Panc1 (cell line): ENCODE measurements at regions not wholly inside any gene's neighbourhood (a gene's known extent, or its start where the extent isn't known, plus 50 kb on each side); places are given as distances from the start of the nearest gene placed in this dataset.

ENCODE experiments used
- ATAC-seq: fragments of 200-7000 bp; cut with Tn5 transposase; 2 replicates; pipeline ENCODE4 v1.9.1; 2020; ENCODE audit warnings: mild to moderate bottlenecking, moderate library complexity
- BruUV-seq: library from RNA; stranded (reverse); fragments of 400-500 nt; replicated peaks from 2 replicates; lab custom pipeline; 2021; lab: Mats Ljungman, UMichigan
- CTCF ChIA-PET: fragments of 300-600 bp; sonication (Branson Sonifier 250); formaldehyde crosslinking; loops from one replicate; lab custom pipeline; 2022; ENCODE audit warnings: antibody characterized with exemption; lab: Charles Lee
- POLR2A ChIA-PET: fragments of 300-600 bp; sonication (Branson Sonifier 250); formaldehyde crosslinking; loops from one replicate; lab custom pipeline; 2022; ENCODE audit warnings: antibody characterized with exemption; lab: Charles Lee
- DNase-seq: peaks from one replicate; pipeline ENCODE4 v3.0.0-alpha.2; 2010; ENCODE audit warnings: low read depth, low spot score
- H3K27ac ChIP-seq: 2 replicates; pipeline ENCODE4 v1.5.1; 2011; ENCODE audit warnings: mild to moderate bottlenecking, low read length, inconsistent platforms
- H3K27me3 ChIP-seq: fragments of 200-500 bp; sonication (Bioruptor generic); 2 replicates; pipeline ENCODE4 v1.6.0; 2014; ENCODE audit warnings: low read length, inconsistent platforms; ENCODE audit not compliant: control insufficient read depth, insufficient read depth
- H3K36me3 ChIP-seq: fragments of 200-500 bp; sonication (Bioruptor generic); 2 replicates; pipeline ENCODE4 v1.5.1; 2014; ENCODE audit warnings: inconsistent platforms, mild to moderate bottlenecking, low read length, moderate library complexity; ENCODE audit not compliant: control insufficient read depth, insufficient read depth
- H3K4me1 ChIP-seq: 2 replicates; pipeline ENCODE4 v1.5.1; 2011; ENCODE audit warnings: inconsistent platforms, mild to moderate bottlenecking, low read length, moderate library complexity; ENCODE audit not compliant: control insufficient read depth, insufficient read depth
- H3K4me3 ChIP-seq, 2 experiments: 2 replicates each; pipeline ENCODE4 v1.5.1; 2011 to 2012; ENCODE audit warnings: low read depth in 2 of 2, low read length in 2 of 2, mild to moderate bottlenecking in 2 of 2, inconsistent platforms in 1 of 2, moderate library complexity in 1 of 2
- H3K9me3 ChIP-seq: fragments of 200-500 bp; sonication (Bioruptor generic); 2 replicates; pipeline ENCODE4 v1.5.1; 2014; ENCODE audit warnings: low read depth, mild to moderate bottlenecking, inconsistent platforms, low read length, moderate library complexity; ENCODE audit not compliant: control insufficient read depth, insufficient read depth
- POLR2AphosphoS5 ChIP-seq: IDR thresholded peaks from 2 replicates; pipeline ENCODE4 v1.6.1; 2012; ENCODE audit warnings: mild to moderate bottlenecking, low read depth, low read length, moderate library complexity
- SIN3A ChIP-seq: IDR thresholded peaks from 2 replicates; pipeline ENCODE4 v1.6.1; 2012; ENCODE audit warnings: low read depth, mild to moderate bottlenecking, low read length, moderate library complexity, borderline replicate concordance; ENCODE audit not compliant: insufficient read depth
- TCF7L2 ChIP-seq: IDR thresholded peaks from 2 replicates; pipeline ENCODE4 v1.6.1; 2011; ENCODE audit warnings: mild to moderate bottlenecking, low read depth, low read length, inconsistent platforms
- in situ Hi-C: cut with HindIII; loops from 2 replicates; pipeline ENCODE4 v1.10.0; 2016; ENCODE audit warnings: low sequenced_read_pairs, low pct_unique_long_range_greater_than_20kb
- intact Hi-C: fragments of 100-400 bp; cut with micrococcal nuclease; formaldehyde crosslinking; loops from one replicate; pipeline ENCODE4 v1.10.0; 2022; ENCODE audit not compliant: unreplicated experiment
- TF ChIP-seq, protein P1 (sequence below), 2 experiments: IDR thresholded peaks; 2 replicates each; pipeline ENCODE4 v1.6.1; 2011 to 2012; ENCODE audit warnings: low read depth in 2 of 2, control low read depth in 1 of 2, low read length in 1 of 2, mild to moderate bottlenecking in 1 of 2, moderate library complexity in 1 of 2; ENCODE audit not compliant: insufficient read depth in 1 of 2
- TF ChIP-seq, protein P2 (sequence below): fragments of 450-650 bp; IDR thresholded peaks from 2 replicates; pipeline ENCODE4 v1.5.1; 2017; ENCODE audit warnings: mild to moderate bottlenecking

GRCh38 chr2:52732849-52733395, 1034.7 kb upstream of the CHAC2 start:
- in situ Hi-C loops: no loop called here
- BruUV-seq: no TSS peak
- CTCF ChIA-PET: no interaction called here
- ATAC-seq (no peak), DNase-seq (no peak)
- TF ChIP-seq, protein P1, sequence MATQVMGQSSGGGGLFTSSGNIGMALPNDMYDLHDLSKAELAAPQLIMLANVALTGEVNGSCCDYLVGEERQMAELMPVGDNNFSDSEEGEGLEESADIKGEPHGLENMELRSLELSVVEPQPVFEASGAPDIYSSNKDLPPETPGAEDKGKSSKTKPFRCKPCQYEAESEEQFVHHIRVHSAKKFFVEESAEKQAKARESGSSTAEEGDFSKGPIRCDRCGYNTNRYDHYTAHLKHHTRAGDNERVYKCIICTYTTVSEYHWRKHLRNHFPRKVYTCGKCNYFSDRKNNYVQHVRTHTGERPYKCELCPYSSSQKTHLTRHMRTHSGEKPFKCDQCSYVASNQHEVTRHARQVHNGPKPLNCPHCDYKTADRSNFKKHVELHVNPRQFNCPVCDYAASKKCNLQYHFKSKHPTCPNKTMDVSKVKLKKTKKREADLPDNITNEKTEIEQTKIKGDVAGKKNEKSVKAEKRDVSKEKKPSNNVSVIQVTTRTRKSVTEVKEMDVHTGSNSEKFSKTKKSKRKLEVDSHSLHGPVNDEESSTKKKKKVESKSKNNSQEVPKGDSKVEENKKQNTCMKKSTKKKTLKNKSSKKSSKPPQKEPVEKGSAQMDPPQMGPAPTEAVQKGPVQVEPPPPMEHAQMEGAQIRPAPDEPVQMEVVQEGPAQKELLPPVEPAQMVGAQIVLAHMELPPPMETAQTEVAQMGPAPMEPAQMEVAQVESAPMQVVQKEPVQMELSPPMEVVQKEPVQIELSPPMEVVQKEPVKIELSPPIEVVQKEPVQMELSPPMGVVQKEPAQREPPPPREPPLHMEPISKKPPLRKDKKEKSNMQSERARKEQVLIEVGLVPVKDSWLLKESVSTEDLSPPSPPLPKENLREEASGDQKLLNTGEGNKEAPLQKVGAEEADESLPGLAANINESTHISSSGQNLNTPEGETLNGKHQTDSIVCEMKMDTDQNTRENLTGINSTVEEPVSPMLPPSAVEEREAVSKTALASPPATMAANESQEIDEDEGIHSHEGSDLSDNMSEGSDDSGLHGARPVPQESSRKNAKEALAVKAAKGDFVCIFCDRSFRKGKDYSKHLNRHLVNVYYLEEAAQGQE (IDR thresholded peaks at IDR 0.05; ENCODE audit: insufficient read depth in 1 of 2, low read depth in 2 of 2, low read length in 1 of 2): no peak
- POLR2A ChIA-PET: no interaction called here
- Histone ChIP-seq H3K4me1 (no peaks in the 10 kb centered on the region), H3K27me3 (no peaks in the 10 kb centered on the region), H3K4me3 (no peak overlapping the region), H3K9me3 (no peaks in the 10 kb centered on the region), H3K36me3 (no peaks in the 10 kb centered on the region), H3K27ac (no peak overlapping the region)
- intact Hi-C loops: no loop called here

DNA sequence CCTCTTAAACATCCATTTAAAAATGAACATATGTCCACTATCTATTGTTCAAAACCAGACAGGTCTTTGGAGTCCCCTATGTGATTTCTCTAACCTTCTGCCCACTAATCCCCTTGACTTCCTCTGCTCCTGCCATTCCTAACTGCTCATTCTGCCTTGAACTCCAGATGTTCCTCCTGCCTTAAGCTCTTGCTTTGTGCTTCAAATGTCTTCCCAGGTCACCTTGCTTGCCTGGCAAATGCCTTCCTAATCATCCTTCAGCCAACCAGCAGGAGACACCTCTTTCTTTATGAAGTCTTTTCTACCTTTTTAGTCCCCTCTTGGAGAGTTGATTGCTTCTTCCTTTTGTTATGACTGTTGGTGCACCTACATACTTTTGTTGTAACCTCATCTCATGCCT, 1043.0 kb upstream of the CHAC2 start:
- BruUV-seq: no TSS peak
- CTCF ChIA-PET: no interaction called here
- Histone ChIP-seq H3K4me1 (no peaks in the 10 kb centered on the region), H3K27me3 (no peaks in the 10 kb centered on the region), H3K9me3 (no peaks in the 10 kb centered on the region), H3K36me3 (no peaks in the 10 kb centered on the region), H3K4me3 (no peak overlapping the region), H3K27ac (no peak overlapping the region)
- DNase-seq (no peak), ATAC-seq (no peak)
- intact Hi-C loops: no loop called here
- POLR2A ChIA-PET: no interaction called here
- no peak for TF ChIP-seq SIN3A
- in situ Hi-C loops: no loop called here

GRCh38 chr2:52717836-52718235, 1049.8 kb upstream of the CHAC2 start:
- DNase-seq: no peak
- no peaks in the 10 kb centered on the region for H3K9me3 ChIP-seq
- H3K27me3 ChIP-seq: no peaks in the 10 kb centered on the region
- ATAC-seq: no peak
- H3K27ac ChIP-seq: no peak overlapping the region
- no TSS peak for BruUV-seq
- TF ChIP-seq POLR2AphosphoS5 (no peak), SIN3A (no peak), TCF7L2 (no peak)
- TF ChIP-seq, protein P1 (IDR thresholded peaks at IDR 0.05; ENCODE audit: insufficient read depth in 1 of 2, low read depth in 2 of 2, low read length in 1 of 2): no peak
- TF ChIP-seq, protein P2, sequence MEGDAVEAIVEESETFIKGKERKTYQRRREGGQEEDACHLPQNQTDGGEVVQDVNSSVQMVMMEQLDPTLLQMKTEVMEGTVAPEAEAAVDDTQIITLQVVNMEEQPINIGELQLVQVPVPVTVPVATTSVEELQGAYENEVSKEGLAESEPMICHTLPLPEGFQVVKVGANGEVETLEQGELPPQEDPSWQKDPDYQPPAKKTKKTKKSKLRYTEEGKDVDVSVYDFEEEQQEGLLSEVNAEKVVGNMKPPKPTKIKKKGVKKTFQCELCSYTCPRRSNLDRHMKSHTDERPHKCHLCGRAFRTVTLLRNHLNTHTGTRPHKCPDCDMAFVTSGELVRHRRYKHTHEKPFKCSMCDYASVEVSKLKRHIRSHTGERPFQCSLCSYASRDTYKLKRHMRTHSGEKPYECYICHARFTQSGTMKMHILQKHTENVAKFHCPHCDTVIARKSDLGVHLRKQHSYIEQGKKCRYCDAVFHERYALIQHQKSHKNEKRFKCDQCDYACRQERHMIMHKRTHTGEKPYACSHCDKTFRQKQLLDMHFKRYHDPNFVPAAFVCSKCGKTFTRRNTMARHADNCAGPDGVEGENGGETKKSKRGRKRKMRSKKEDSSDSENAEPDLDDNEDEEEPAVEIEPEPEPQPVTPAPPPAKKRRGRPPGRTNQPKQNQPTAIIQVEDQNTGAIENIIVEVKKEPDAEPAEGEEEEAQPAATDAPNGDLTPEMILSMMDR: no peak
- in situ Hi-C loops (no loop called here), intact Hi-C loops (no loop called here)
- ChIA-PET CTCF (no interaction called here), POLR2A (no interaction called here)
- no peaks in the 10 kb centered on the region for H3K36me3 ChIP-seq
- no peaks in the 10 kb centered on the region for H3K4me1 ChIP-seq
- H3K4me3 ChIP-seq: no peak overlapping the region
